ENCODE measurements at regions not wholly inside any gene's neighbourhood (a gene's known extent, or its start where the extent isn't known, plus 50 kb on each side); places are given as distances from the start of the nearest gene placed in this dataset.

DNA sequence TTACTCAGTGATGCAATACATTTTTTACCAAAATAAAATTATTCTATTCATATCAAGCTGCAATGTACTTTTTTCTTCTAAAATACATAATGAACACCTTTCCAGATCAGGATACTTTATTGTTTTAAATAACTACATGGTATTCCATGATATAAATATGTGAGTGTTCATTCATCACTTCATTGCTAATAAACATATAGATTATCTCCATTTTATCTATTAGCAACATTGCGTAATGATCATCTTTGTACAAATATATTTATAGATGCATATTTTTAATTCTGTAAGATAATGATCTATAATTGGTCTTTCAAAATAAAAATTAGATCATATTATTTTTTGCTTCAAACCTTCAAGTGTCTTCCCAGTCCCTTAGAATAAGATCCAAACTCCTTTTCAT lies 156.1 kb upstream of the HHIP start:
- no peak for DNase-seq

DNA sequence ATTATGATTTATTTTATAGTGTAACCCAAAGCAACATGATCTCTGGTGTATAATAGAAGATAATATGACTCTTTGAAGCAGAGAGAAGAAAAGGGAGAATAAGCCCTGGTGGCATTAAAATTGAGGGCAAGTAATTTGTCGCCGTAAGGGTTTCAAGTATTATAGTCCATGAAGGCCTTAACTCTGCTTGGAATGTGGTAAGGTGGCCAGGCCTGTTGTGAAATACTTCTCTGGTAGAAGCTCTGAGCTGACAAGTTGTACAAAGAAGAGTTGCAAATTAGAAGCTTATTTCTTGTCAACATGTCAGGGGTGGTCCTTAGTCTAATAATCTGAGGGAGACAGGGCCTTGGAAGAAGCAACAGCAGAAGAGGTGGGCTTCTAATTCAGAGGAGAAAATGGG lies 151.7 kb upstream of the HHIP start:
- DNase-seq: no peak

DNA sequence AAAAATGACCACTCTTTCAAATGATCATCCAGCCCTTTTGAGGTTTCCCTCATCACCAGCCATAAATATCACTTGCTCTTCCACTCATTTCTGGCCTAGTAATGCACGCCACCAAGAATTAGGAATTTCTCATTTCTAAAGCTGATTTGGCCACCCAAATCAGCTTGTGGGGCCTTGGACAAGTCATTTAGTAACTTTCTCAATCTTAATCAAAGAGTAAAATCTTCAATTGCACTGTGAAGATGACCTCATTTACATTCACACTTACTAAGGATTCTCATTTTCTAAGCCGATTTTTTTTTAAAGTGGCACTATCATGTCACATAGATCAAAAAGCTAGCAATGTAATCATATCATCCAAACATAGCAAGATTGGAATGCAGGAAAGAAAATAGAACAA lies 150.0 kb upstream of the HHIP start:
- no peak for DNase-seq

DNA sequence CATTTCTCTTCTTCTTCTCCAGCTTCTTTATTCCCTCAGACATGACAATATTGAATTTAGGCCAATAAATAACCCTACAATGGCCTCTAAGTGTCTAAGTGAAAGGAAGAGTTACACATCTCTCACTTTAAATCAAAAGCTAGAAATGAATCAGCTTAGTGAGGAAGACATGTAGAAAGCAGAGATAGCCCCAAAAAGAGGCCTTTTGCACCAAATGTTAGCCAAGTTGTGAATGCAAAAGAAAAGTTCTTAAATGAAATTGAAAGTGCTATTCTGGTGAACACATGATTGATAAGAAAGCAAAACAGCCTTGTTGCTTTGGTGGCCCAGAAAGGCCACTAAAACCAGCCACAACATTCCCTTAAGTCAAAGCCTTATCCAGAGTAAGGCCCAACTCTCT lies 146.2 kb upstream of the HHIP start:
- DNase-seq: no peak

DNA sequence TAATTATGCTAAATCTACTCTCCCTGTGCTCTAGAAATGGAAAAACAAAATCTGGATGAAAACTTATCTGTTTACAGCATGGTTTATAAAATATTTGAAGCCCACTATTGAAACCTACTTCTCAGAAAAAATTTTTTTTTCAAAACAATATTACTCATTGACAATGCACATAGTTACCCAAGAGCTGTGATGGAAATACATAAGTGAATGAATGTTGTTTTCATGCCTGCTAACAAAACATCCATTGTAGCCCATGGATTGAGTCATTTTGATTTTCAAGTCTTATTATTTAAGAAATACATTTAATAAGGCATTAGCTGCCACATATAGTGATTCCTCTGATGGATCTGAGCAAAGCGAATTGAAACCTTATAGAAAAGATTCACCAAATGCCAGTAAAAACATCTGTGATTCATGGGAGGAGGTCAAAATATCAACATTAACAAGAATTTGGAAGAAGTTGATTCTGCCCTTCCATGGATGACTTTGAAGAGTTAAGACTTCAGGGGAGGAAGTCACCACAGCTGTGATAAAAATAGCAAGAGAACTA lies 144.7 kb upstream of the HHIP start:
- DNase-seq: no peak

DNA sequence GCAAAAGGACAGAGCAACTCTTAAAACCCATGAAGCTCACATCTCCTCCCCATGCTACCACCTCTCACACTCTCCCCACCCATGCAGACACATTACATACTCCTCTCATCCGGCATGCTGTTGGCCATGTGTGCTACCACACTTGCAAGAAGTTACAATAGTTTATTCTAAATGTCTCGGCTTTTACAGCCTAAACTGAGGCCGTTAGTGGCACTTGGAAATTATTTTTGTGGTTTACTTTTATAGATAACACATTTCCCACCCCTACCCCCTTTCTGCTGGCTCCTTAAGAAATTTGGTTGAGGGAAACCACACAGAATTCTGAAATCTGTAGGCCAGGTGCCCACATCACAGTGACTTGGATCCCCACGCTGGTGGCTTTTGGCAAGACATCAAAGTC lies 141.1 kb upstream of the HHIP start:
- no peak for DNase-seq

DNA sequence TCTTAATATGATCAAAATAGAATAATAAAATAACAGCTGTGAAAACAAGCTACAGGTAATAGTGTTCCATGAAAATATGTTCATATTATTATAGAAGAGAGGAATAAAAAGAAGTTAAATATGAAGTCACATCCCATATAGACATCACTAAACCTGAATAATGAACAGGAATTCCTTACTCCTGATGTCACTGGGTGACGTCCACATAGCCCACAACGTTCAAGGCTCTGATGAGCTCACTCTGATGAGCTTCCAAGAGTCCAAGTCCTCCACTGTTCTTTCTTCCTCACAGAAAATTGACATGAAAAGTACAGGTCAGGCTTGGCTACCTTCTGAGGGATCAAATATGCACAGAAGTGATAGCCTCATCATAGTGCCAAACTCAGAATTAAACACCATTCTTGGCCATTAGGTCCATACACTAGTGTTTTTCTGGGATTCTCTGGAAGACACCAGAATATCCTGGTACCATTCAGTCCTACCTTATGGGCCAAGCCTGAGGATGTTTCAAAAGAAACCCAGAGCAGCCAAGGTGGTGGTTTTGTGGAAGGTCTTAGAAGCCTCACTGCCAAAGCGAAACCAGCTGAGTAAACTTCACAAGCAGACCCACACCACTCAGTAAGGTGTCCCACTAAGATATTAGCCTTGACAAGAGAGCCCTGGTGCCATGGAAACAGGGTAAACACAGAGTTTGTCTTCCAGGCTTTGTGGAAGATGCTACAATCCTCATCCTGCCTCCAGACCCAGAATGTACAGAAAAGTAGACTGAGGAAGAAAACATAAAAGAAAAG lies 138.4 kb upstream of the HHIP start:
- DNase-seq: no peak

DNA sequence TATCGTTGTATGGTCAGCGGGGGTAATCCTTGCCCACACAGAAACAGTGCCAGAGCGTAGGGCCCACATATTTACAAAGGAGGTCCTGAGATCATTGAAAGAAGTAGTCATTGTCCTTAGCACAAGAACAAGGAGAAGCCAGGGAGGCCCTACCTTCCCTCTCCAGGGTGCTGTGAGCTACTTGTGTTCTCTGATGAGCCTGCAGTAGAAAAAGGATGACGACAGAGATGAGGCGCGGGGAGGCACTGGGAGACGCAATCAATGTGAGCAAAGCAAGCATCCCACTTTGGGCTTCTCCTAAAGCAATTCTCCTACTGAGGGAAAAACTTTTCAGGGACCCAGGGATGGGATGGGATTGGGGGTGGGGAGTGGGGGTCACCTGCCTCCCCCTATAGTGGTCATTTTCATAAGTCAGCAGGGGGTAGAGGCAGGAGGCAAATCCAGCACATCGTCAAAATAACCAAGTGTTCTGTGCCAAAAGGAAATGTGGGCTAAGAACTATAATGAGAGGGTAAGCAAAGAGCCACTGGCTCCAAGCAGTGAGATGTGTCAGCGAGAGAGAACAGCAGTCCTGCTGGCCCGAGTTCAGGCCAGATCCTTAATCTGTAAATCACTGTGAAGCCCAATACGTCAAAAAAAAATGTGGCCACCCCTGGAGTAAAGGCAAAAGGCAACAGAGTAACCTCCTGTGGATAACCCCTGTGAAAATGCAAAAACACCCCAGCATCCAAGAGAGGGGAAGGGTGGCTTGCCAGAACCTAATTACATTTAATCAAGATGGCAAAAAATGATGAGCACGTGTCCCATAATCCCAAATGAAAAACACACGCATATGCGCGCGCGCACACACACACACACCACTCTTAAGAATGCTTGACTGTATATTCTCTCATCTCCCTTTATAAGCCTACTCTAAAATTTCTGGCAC lies 136.6 kb upstream of the HHIP start:
- no peak for DNase-seq

DNA sequence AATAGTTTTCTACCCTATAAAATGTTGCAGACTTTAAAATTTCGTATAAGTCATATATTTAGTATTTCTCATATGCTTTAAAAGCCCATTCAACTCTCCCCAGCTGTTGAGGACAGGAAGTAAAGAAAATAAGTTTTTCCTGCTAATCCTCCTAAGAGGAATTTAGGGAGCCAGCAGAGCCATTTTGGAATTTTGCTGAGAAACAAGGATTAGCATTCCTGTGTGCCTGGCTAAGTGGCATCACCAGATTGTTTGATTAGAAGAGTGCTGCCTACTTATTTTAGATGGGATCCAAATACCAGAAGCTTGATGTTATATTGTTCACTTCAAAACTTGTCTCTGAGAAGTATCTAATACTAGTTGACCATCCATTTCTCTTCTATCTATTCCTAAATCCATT lies 131.2 kb upstream of the HHIP start:
- DNase-seq: no peak

DNA sequence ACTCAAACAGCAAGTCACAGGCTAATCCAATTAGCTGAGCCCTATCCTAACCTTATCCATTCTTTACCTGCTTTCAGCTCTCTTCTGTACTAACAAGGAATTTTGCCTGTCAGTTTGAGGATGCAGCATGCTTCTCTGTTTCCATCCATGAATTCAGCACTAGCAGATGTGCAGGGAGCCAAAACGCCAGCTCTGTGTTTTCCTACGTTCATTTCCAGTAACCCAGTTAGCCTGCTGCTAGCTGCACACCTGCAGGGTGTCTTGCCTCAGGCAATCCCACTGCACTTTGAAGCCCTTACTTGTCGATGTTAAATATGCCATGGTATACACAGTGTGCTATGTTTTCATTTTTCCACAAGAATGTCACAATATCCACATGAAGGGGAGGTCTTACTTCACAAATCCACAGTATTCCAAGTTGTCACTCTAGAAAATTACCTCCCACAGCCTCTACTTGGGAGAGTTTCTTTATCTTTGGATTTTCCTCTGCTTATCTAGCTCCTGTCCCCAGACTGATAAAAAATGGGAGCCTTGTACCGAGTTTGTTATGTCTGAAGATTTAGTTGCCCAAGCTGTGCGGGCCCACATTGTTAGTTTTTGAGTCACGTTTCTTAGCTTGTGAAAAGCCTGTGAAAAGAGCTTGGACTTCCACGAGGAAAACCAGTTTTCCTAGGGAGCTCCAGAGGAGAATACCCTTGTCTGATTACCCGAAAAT lies 127.6 kb upstream of the HHIP start:
- no peak for DNase-seq

DNA sequence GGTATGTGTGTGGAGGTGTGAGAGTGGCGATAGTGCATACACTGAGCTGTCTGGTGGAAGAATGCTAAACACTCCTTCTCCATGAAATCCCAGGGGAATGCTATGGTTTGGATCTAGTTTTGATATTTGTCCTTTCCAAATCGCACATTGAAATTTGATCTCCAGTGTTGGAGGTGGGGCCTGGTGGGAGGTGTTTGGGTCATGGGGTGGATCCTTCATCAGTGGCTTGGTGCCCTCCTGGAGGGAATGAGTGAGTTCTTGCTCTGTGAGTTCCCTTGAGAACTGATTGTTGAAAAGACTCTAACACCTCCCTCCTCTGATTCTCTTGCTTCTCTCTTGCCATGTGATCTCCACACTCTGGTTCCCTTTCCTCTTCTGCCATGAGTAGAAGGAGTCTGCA lies 114.1 kb upstream of the HHIP start:
- DNase-seq: no peak

DNA sequence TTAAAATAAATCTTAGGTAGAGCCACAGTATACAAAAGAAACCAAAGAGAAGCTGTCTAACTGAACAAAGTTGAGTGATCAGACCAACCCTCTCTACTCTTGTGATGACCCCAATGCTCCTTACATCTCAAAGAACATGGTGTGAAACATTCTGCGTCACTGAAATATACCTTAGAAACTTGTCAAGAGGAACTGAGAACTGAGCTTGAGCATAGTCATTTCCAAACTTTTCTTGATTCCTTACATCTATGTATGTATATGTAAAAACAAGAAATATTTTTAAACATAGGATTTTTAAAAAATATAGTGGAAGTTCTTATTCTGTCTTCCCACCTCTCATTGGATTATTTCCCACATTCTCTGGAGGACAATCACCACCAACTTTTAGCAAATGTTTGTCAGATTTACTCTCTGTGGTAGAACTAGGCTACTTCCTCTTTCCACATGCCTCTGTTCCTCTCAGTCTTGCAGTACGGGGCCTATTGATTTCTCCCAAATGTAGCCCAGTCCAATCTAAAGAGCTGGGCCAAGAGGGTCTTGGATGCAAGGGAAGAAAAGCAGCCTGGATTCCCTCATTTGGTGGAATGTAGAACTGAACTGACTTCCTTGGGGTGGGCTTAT lies 98.2 kb upstream of the HHIP start:
- no peak for DNase-seq

DNA sequence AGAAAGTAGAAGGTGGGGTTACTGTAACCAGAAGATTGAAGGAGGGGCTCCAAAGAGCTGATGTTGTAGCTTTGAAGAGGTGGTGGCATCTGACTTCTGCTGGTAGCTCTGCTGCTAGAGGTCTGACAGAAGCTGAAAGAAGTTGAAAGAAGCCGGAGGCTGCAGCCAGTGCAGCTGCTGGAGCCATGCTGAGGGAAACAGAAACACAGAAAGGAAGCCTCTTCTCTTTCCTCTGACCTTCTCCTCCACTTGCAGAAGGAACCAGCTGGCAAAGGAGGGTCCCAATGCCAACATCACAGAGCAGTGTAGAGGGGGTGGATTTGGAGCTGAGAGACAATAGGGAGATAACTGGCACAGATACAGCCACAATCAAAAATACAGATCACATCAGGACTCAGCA lies 89.3 kb upstream of the HHIP start:
- no peak for DNase-seq

DNA sequence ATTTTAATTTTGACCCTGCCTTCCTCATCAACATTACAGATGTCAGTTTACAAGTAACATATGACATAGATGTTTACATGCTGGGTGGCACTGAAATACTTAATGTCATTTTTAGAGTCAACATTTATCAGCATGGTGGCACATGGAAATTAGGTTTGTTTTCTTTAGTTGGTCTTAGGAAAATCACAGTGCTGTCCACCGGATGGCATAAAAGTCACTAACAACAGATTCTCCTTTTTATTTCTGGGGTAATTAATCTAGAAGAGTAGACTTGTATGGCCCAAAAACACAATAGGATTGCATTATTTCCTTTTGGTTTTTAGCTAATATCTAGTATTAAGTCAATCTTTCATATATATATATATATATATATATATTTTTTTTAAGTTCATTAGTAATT lies 88.6 kb upstream of the HHIP start:
- no peak for DNase-seq

DNA sequence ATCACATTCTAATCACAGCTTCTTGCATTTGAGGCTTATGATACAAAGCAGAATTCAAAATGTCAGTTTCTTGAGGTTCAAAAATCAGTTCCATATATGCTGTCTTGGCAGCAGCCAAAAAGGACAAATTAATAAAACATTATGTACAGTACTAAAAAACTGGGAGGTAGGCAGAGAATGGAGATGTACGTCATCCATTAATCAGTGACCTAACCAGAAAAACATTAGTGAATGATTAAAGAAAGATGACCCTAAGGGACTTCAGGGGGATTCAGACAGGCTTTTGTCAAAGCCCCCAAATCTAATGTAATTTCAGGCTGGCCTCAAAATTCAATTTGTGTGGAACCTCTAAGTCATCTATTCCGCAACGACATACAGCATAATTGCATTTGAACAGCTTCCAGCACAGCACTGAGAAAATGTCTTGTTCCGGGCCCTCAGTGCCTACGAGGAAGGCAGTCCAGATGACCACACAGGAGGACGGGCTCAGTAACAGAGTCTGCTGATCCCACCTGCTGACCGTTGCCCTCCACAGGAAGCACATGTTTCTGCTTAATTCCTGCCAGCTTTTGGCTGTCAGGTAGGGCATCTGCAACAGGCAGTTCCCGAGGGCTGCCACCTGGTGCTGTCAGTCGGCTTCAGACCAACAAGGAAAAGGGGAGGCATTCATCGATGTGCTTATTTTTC lies 83.8 kb upstream of the HHIP start:
- no peak for DNase-seq

DNA sequence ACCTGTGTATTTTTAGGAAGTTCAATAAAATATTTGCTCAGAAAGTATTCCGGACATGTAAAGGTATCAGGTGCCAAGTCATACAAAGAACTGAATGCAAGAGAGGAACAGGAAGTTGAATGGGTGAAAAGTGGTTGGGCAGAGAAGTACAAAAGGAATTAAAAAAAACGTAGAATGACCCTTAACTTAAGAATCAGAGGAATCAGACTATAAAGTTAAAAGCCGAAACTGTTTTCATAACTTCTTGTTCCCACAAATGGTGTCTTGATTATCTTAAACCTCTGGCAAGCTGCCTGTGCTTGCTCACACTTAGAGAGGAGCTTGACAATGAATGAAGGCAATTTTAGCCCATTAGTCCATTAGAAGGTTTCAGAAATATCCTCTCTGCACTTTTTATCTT lies 81.6 kb upstream of the HHIP start:
- no peak for DNase-seq

DNA sequence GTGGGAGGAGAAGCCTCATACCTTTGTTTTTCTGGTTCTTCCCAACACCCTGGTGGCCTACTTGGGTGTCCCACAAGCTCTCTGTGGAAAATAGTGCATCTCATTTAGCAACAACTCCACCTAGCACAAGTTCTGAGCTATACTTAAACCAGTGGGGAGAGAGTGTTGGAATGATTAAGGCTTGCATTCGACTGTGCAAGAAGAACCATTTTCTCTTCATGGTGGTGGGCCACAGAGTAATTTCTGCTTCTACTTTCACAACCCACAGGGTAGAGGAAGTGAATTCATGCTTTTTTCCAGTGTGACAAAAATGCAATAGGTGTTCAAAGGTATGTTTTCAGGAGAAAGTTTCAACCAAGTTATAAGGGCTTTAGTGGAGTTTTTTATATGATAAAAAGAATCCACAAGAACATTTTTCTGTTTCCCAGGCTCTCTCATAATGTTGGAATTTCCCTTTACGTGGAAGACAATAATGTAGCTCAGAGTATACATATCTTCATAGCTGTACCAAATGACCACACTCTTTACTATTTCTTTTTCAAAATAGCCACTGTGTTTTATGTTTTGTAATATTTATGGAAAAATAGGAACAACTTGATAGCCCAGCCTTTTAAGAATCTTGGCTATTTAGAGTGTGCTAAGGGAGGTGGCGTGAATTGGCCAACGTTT lies 80.3 kb upstream of the HHIP start:
- no peak for DNase-seq

DNA sequence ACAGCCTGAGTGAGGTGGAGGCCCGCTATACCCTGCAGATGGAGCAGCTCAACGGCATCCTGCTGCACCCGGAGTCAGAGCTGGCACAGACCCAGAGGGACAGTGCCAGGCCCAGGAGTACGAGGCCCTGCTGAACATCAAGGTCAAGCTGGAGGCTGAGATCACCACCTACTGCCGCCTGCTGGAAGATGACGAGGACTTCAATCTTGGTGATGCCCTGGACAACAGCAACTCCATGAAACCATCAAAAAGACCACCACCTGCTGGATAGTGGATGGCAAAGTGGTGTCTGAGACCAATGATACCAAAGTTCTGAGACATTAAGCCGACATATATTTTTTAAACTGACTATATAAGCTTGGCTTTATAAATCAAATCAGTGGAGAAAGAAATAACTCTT lies 73.3 kb upstream of the HHIP start:
- DNase-seq: no peak

DNA sequence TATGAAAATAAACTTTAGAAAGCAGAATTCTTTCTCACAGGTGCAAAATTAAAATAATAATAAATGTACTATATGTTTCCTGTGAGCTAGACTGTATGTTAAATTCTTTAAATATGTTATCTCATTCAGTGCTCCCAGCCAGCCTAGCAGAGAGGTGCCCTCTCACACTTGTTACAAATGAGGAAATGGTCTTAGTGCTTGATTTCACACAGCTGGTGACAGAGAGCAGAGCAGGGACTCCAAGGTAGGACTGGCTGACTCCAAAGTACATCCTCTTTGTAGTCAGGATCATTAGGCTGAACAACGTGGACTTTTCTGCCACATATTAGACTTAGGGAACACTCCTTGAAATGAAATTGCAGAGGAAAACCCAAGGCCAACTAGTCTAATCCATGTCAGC lies 72.0 kb upstream of the HHIP start:
- DNase-seq: no peak

DNA sequence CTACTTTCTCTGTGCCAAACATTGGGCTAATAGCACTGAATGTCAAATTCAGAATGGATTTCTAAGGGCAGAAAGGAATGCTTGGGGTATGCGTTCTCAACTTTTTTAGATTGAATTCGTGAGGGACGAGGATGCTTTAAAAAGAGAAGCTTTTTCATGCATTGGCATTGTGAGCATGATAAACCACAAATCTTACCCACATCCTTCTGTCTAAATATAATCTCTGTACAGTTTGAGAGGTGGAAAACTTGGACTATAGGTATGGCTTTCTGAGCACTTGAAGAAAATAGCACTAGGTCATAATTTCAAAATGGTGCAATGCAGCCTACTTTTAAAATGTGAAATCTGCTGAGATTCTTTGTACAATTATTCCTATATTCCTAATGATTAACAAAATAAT lies 71.4 kb upstream of the HHIP start:
- DNase-seq: no peak

DNA sequence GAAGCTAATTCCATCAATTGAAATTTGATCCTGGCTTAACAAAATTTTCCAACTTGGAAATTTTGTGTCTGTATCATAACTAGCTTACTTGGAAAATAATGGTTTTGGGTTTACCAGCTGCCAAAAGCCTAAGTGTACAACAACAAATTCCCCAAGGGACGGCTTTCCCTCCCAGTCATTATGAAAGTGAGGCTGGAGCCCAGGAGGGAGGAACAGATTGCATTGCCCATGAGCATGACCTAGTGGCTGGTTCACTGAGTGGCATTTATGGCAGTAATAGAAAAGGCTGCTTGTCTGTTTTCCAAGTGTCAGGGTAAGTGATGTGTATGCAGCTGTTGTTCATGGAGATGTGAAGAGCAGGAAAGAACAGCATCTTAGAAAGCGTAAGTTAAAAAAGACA lies 70.8 kb upstream of the HHIP start:
- DNase-seq: no peak

DNA sequence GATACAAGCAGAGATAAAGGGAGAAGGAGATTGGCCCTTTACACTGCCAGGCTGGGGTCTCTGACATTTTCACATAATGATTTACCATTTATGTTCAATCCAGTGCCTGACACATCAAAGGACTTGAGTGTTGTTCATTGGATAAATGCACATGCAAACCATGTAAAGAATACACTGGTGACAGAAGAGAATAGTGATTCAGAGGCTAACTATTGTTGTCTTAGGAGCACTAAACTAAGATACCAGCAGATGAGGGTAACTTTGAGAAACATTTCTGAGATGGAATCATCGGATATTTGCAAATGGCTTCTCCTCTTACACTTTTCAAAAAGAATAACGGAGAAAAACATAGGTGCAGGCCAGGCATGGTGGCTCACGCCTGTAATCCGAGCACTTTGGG lies 67.3 kb upstream of the HHIP start:
- DNase-seq: no peak
